ENCODE measurements at regions not wholly inside any gene's neighbourhood (a gene's known extent, or its start where the extent isn't known, plus 50 kb on each side); places are given as distances from the start of the nearest gene placed in this dataset.

- Histone ChIP-seq H3K4me1 (ENCODE audit: insufficient read depth, low read length) (peaks cover 6% of the 10 kb centered on the region; the same call in 1 of the 2 replicates), H3K27me3 (ENCODE audit: insufficient read depth, low read length) (no peaks in the 10 kb centered on the region), H3K27ac (ENCODE audit: low read depth, low read length) (peak overlapping the region; percentile 93; the same call in 1 of the 2 replicates), H3K36me3 (ENCODE audit: insufficient read depth, low read length) (no peaks in the 10 kb centered on the region), H3K9me3 (ENCODE audit: insufficient read depth, low read depth, low read length) (no peaks in the 10 kb centered on the region), H3K9ac (ENCODE audit: low read depth, low read length) (no peak overlapping the region), H3K4me3 (ENCODE audit: low read length) (peak overlapping the region; percentile 21)
- 2% methylated on average over 20 of the region's 20 CpGs for WGBS
Measured at GRCh38 chrX:1925053-1925481, 310.2 kb downstream of the ASMT start.

GRCh38 chrX:1928805-1929204 is 313.9 kb downstream of the ASMT start:
- WGBS: 44% methylated on average over 10 of the region's 10 CpGs
- Histone ChIP-seq H3K4me1 (ENCODE audit: insufficient read depth, low read length) (peaks cover 6% of the 10 kb centered on the region; the same call in 1 of the 2 replicates), H3K4me3 (ENCODE audit: low read length) (no peak overlapping the region), H3K27me3 (ENCODE audit: insufficient read depth, low read length) (no peaks in the 10 kb centered on the region), H3K27ac (ENCODE audit: low read depth, low read length) (peak overlapping the region; percentile 77; the same call in 1 of the 2 replicates), H3K9ac (ENCODE audit: low read depth, low read length) (no peak overlapping the region), H3K9me3 (ENCODE audit: insufficient read depth, low read depth, low read length) (no peaks in the 10 kb centered on the region), H3K36me3 (ENCODE audit: insufficient read depth, low read length) (no peaks in the 10 kb centered on the region)

- Histone ChIP-seq H3K27ac (ENCODE audit: low read depth, low read length) (no peak overlapping the region), H3K9me3 (ENCODE audit: insufficient read depth, low read depth, low read length) (no peaks in the 10 kb centered on the region), H3K4me3 (ENCODE audit: low read length) (no peak overlapping the region), H3K27me3 (ENCODE audit: insufficient read depth, low read length) (no peaks in the 10 kb centered on the region), H3K4me1 (ENCODE audit: insufficient read depth, low read length) (peaks cover 12% of the 10 kb centered on the region; the same call in 1 of the 2 replicates), H3K9ac (ENCODE audit: low read depth, low read length) (no peak overlapping the region), H3K36me3 (ENCODE audit: insufficient read depth, low read length) (no peaks in the 10 kb centered on the region)
- 88% methylated on average over 6 of the region's 6 CpGs for WGBS
Measured at GRCh38 chrX:1932231-1932630, 317.4 kb downstream of the ASMT start.

GRCh38 chrX:1933964-1934363 is 319.1 kb downstream of the ASMT start:
- H3K36me3 ChIP-seq (ENCODE audit: insufficient read depth, low read length): no peaks in the 10 kb centered on the region
- no peak overlapping the region for H3K9ac ChIP-seq (ENCODE audit: low read depth, low read length)
- no peaks in the 10 kb centered on the region for H3K27me3 ChIP-seq (ENCODE audit: insufficient read depth, low read length)
- peaks cover 9% of the 10 kb centered on the region; the same call in 1 of the 2 replicates for H3K4me1 ChIP-seq (ENCODE audit: insufficient read depth, low read length)
- H3K27ac ChIP-seq (ENCODE audit: low read depth, low read length): no peak overlapping the region
- H3K9me3 ChIP-seq (ENCODE audit: insufficient read depth, low read depth, low read length): no peaks in the 10 kb centered on the region; the same call in 1 of the 2 replicates
- 91% methylated on average over 9 of the region's 9 CpGs for WGBS
- no peak overlapping the region for H3K4me3 ChIP-seq (ENCODE audit: low read length)

- Histone ChIP-seq H3K27ac (ENCODE audit: low read depth, low read length) (no peak overlapping the region), H3K9me3 (ENCODE audit: insufficient read depth, low read depth, low read length) (no peaks in the 10 kb centered on the region; the same call in 1 of the 2 replicates), H3K36me3 (ENCODE audit: insufficient read depth, low read length) (no peaks in the 10 kb centered on the region), H3K4me1 (ENCODE audit: insufficient read depth, low read length) (peaks cover 7% of the 10 kb centered on the region; the same call in 1 of the 2 replicates), H3K9ac (ENCODE audit: low read depth, low read length) (no peak overlapping the region), H3K27me3 (ENCODE audit: insufficient read depth, low read length) (no peaks in the 10 kb centered on the region), H3K4me3 (ENCODE audit: low read length) (no peak overlapping the region)
- WGBS: 96% methylated on average over 3 of the region's 4 CpGs
Measured at GRCh38 chrX:1935805-1936204, 320.9 kb downstream of the ASMT start.

GRCh38 chrX:1938190-1938589 is 323.3 kb downstream of the ASMT start:
- Histone ChIP-seq H3K9me3 (ENCODE audit: insufficient read depth, low read depth, low read length) (no peaks in the 10 kb centered on the region; the same call in 1 of the 2 replicates), H3K27ac (ENCODE audit: low read depth, low read length) (no peak overlapping the region), H3K9ac (ENCODE audit: low read depth, low read length) (no peak overlapping the region), H3K27me3 (ENCODE audit: insufficient read depth, low read length) (no peaks in the 10 kb centered on the region), H3K4me1 (ENCODE audit: insufficient read depth, low read length) (peaks cover 7% of the 10 kb centered on the region; the same call in 1 of the 2 replicates), H3K4me3 (ENCODE audit: low read length) (no peak overlapping the region), H3K36me3 (ENCODE audit: insufficient read depth, low read length) (no peaks in the 10 kb centered on the region)
- whole genome bisulfite sequencing: 97% methylated on average over 6 of the region's 6 CpGs

GRCh38 chrX:1941321-1941720 is 326.5 kb downstream of the ASMT start:
- 61% methylated on average over 6 of the region's 6 CpGs for WGBS
- H3K27me3 ChIP-seq (ENCODE audit: insufficient read depth, low read length): no peaks in the 10 kb centered on the region
- no peak overlapping the region for H3K27ac ChIP-seq (ENCODE audit: low read depth, low read length)
- no peaks in the 10 kb centered on the region for H3K4me1 ChIP-seq (ENCODE audit: insufficient read depth, low read length)
- no peak overlapping the region for H3K9ac ChIP-seq (ENCODE audit: low read depth, low read length)
- H3K9me3 ChIP-seq (ENCODE audit: insufficient read depth, low read depth, low read length): no peaks in the 10 kb centered on the region; the same call in 1 of the 2 replicates
- H3K36me3 ChIP-seq (ENCODE audit: insufficient read depth, low read length): no peaks in the 10 kb centered on the region
- no peak overlapping the region for H3K4me3 ChIP-seq (ENCODE audit: low read length)

- Histone ChIP-seq H3K4me3 (ENCODE audit: low read length) (no peak overlapping the region), H3K4me1 (ENCODE audit: insufficient read depth, low read length) (no peaks in the 10 kb centered on the region), H3K9me3 (ENCODE audit: insufficient read depth, low read depth, low read length) (no peaks in the 10 kb centered on the region), H3K27ac (ENCODE audit: low read depth, low read length) (no peak overlapping the region), H3K27me3 (ENCODE audit: insufficient read depth, low read length) (no peaks in the 10 kb centered on the region), H3K9ac (ENCODE audit: low read depth, low read length) (no peak overlapping the region), H3K36me3 (ENCODE audit: insufficient read depth, low read length) (no peaks in the 10 kb centered on the region)
- WGBS: 98% methylated on average over 10 of the region's 10 CpGs
Measured at GRCh38 chrX:1945879-1946278, 331.0 kb downstream of the ASMT start.

GRCh38 chrX:1946974-1947373 is 332.1 kb downstream of the ASMT start:
- 92% methylated on average over 9 of the region's 9 CpGs for WGBS
- Histone ChIP-seq H3K27me3 (ENCODE audit: insufficient read depth, low read length) (no peaks in the 10 kb centered on the region), H3K9me3 (ENCODE audit: insufficient read depth, low read depth, low read length) (no peaks in the 10 kb centered on the region), H3K9ac (ENCODE audit: low read depth, low read length) (no peak overlapping the region), H3K36me3 (ENCODE audit: insufficient read depth, low read length) (no peaks in the 10 kb centered on the region), H3K27ac (ENCODE audit: low read depth, low read length) (no peak overlapping the region), H3K4me3 (ENCODE audit: low read length) (no peak overlapping the region), H3K4me1 (ENCODE audit: insufficient read depth, low read length) (no peaks in the 10 kb centered on the region)

All from HUES64 (cell line).